Left lung (tissue), 4 donors: ENCODE measurements at regions not wholly inside any gene's neighbourhood (a gene's known extent, or its start where the extent isn't known, plus 50 kb on each side); places are given as distances from the start of the nearest gene placed in this dataset.

Source experiments
- ATAC-seq: fragments of 200-7000 bp; cut with Tn5 transposase; one replicate; pipeline ENCODE4 v1.9.1; 2020; ENCODE audit warnings: moderate library complexity
- DNase-seq, 4 donors: peaks; one replicate each; pipeline ENCODE4 v3.0.0-alpha.2; 2013 to 2020
- H3K27ac ChIP-seq, 2 donors: fragments of 200-600 bp; sonication (generic) in 1 of 2; one replicate each; pipeline versions ENCODE4 v1.5.0 to v1.8.0; 2020 to 2021
- H3K27me3 ChIP-seq, 2 donors: fragments of 200-600 bp; sonication (generic) in 1 of 2; one replicate each; pipeline versions ENCODE4 v1.5.0 to v1.8.0; 2020 to 2021
- H3K36me3 ChIP-seq, 2 donors: fragments of 200-600 bp; sonication (generic) in 1 of 2; one replicate each; pipeline versions ENCODE4 v1.5.0 to v1.8.0; 2020 to 2021
- H3K4me1 ChIP-seq, 2 donors: fragments of 200-600 bp; one replicate each; pipeline ENCODE4 v1.8.0; 2021
- H3K4me3 ChIP-seq, 2 donors: fragments of 200-600 bp; sonication (generic) in 1 of 2; one replicate each; pipeline versions ENCODE4 v1.5.0 to v1.8.0; 2020 to 2021; ENCODE audit warnings: mild to moderate bottlenecking in 1 of 2
- H3K9me3 ChIP-seq, 2 donors: fragments of 200-600 bp; sonication (generic) in 1 of 2; one replicate each; pipeline versions ENCODE4 v1.5.0 to v1.8.0; 2020 to 2021
- CTCF ChIP-seq, 2 donors: fragments of 200-600 bp; sonication (generic) in 1 of 2; IDR thresholded peaks; one replicate each; pipeline versions ENCODE4 v1.5.0 to v1.8.0; 2021; ENCODE audit warnings: antibody characterized with exemption in 2 of 2
- intact Hi-C, 2 donors: fragments of 100-400 bp; cut with DNase I; formaldehyde crosslinking; loops; one replicate each; pipeline versions ENCODE4 v1.11.2 to v1.14.2; 2022
- donor health status: DM: no; HTN: yes; CAD: no.
- donor health status: DM: no; HTN: no; CAD: no.

- no peaks in the 10 kb centered on the region for H3K27me3 ChIP-seq
- intact Hi-C loops = no loop called here
- no peak overlapping the region for H3K4me3 ChIP-seq
- ATAC-seq = peak; percentile 25
- H3K36me3 ChIP-seq = no peaks in the 10 kb centered on the region
- H3K4me1 ChIP-seq = no peaks in the 10 kb centered on the region
- TF ChIP-seq CTCF (IDR thresholded peaks at IDR 0.05) = no peak
- no peak overlapping the region for H3K27ac ChIP-seq
- no peak for DNase-seq
- H3K9me3 ChIP-seq = no peaks in the 10 kb centered on the region
Measured at GRCh38 chr13:90686442-90686841, 661.0 kb upstream of the MIR17HG start.

- ATAC-seq (no peak), DNase-seq (no peak)
- Histone ChIP-seq H3K36me3 (no peaks in the 10 kb centered on the region), H3K9me3 (no peaks in the 10 kb centered on the region), H3K4me3 (no peak overlapping the region), H3K4me1 (no peaks in the 10 kb centered on the region), H3K27me3 (no peaks in the 10 kb centered on the region), H3K27ac (no peak overlapping the region)
- intact Hi-C loops = no loop called here
- TF ChIP-seq CTCF (IDR thresholded peaks at IDR 0.05) = no peak
Measured at GRCh38 chr13:90689111-90689510, 658.4 kb upstream of the MIR17HG start.

DNA sequence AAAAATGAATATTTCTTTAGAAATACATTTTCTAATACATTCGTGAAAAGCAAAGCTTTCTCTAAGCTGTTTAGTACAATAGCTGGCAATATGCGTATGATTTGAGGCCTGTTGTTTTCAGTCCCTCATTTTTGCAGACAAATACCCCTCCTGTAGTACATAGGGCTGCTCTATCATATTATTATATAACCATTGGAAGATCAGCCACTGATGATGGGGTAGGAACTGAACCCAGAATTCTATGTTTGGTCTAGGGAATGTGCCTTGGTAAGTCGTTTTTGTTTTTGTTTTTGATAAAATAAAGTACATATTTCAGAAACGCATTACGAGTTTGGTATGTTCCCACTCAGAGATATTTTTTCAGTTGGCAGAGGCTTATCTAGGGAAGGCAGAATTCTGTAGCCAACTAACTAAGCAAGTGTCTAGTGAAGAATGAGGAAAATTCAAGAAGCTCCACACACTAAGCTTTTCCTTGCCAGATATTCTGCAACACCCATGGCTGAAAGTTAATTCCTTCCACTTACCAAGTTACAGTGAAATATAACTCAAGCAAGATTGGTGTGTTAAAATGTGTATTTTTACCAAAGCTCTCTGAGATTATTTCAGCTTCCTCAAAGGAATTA, 656.9 kb upstream of the MIR17HG start:
- intact Hi-C loops = no loop called here
- Histone ChIP-seq H3K4me3 (no peak overlapping the region), H3K4me1 (no peaks in the 10 kb centered on the region), H3K27me3 (no peaks in the 10 kb centered on the region), H3K9me3 (no peaks in the 10 kb centered on the region), H3K36me3 (no peaks in the 10 kb centered on the region), H3K27ac (no peak overlapping the region)
- no peak for TF ChIP-seq CTCF (IDR thresholded peaks at IDR 0.05)
- ATAC-seq = peak; percentile 43
- DNase-seq = peak in 2 of 4 donors; percentile 42 to 47

- H3K9me3 ChIP-seq = no peaks in the 10 kb centered on the region
Measured at GRCh38 chr13:90696254-90696653, 651.2 kb upstream of the MIR17HG start.

DNA sequence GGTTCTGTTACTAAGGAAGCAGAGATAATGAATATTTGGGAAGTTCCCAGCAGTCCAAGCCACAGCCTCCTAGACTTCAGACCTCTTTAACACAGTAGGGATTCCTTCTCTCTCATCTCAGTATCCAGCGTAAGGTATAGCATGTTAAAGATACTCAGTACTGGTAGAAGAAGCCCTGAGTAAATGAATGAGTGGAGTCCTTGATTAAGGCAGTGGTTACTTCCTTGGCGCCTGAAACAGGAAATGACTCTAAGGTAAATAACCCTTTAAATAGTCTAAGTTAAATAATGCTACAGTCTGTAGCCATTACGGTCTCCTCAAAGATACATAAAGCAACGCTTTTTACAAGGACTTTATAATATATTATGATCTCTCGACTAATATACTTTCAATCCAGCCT, 650.8 kb upstream of the MIR17HG start:
- Histone ChIP-seq H3K4me3 (no peak overlapping the region), H3K27me3 (no peaks in the 10 kb centered on the region), H3K36me3 (no peaks in the 10 kb centered on the region), H3K4me1 (no peaks in the 10 kb centered on the region), H3K27ac (no peak overlapping the region), H3K9me3 (no peaks in the 10 kb centered on the region)
- DNase-seq (no peak), ATAC-seq (no peak)
- TF ChIP-seq CTCF (IDR thresholded peaks at IDR 0.05) = no peak
- intact Hi-C loops = no loop called here

More at GRCh38 chr13:90696254-90696653, 651.2 kb upstream of the MIR17HG start:
- Histone ChIP-seq H3K27me3 (no peaks in the 10 kb centered on the region), H3K36me3 (no peaks in the 10 kb centered on the region), H3K4me3 (no peak overlapping the region), H3K27ac (no peak overlapping the region), H3K4me1 (no peaks in the 10 kb centered on the region)
- DNase-seq (no peak), ATAC-seq (no peak)
- no peak for TF ChIP-seq CTCF (IDR thresholded peaks at IDR 0.05)
- intact Hi-C loops = no loop called here
